SK-N-SH (cell line): ENCODE measurements at regions not wholly inside any gene's neighbourhood (a gene's known extent, or its start where the extent isn't known, plus 50 kb on each side); places are given as distances from the start of the nearest gene placed in this dataset.

Source experiments
- EP300 ChIP-seq, 2 experiments: IDR thresholded peaks; 2 replicates each; pipeline versions ENCODE4 v1.4.0 to v1.6.1; 2012; ENCODE audit warnings: borderline replicate concordance in 1 of 2, low read depth in 1 of 2, low read length in 1 of 2
- EZH2phosphoT487 ChIP-seq: fragments of 200-600 bp; sonication (generic); IDR thresholded peaks from 2 replicates; pipeline ENCODE4 v1.6.1; 2017; ENCODE audit warnings: low read depth, mixed run types, mild to moderate bottlenecking, antibody characterized with exemption, moderate library complexity, borderline replicate concordance
- GATA2 ChIP-seq: sonication (generic); formaldehyde crosslinking; IDR thresholded peaks from 2 replicates; pipeline ENCODE4 v1.5.0; 2020; ENCODE audit warnings: mild to moderate bottlenecking, missing genetic modification reagents
- MXI1 ChIP-seq: IDR thresholded peaks from 2 replicates; pipeline ENCODE4 v1.6.1; 2012; ENCODE audit warnings: mild to moderate bottlenecking, low read depth, low read length, improper control_type of control experiment
- NRF1 ChIP-seq: IDR thresholded peaks from 2 replicates; pipeline ENCODE4 v1.6.1; 2012; ENCODE audit warnings: low read depth, mild to moderate bottlenecking, low read length
- POLR2AphosphoS5 ChIP-seq: IDR thresholded peaks from 2 replicates; pipeline ENCODE4 v1.6.1; 2012; ENCODE audit warnings: low read depth, low read length
- RCOR1 ChIP-seq: fragments of 150-350 bp; IDR thresholded peaks from 2 replicates; pipeline ENCODE4 v1.6.1; 2017; ENCODE audit warnings: antibody characterized with exemption, low read length
- SMC3 ChIP-seq: IDR thresholded peaks from 2 replicates; pipeline ENCODE4 v1.6.1; 2012; ENCODE audit warnings: low read depth, low read length, improper control_type of control experiment
- TAF1 ChIP-seq: IDR thresholded peaks from 2 replicates; pipeline ENCODE4 v1.6.1; 2012; ENCODE audit warnings: low read depth, mild to moderate bottlenecking, low read length, moderate library complexity, borderline replicate concordance
- YY1 ChIP-seq: IDR thresholded peaks from 2 replicates; pipeline ENCODE4 v1.4.0; 2012; ENCODE audit warnings: low read depth, mild to moderate bottlenecking
- TF ChIP-seq, protein P1 (sequence below): IDR thresholded peaks from 2 replicates; pipeline ENCODE4 v1.4.0; 2012; ENCODE audit warnings: low read depth
- TF ChIP-seq, protein P2 (sequence below): fragments of 200-600 bp; sonication (generic); IDR thresholded peaks from 2 replicates; pipeline ENCODE4 v1.6.1; 2017; ENCODE audit warnings: antibody characterized with exemption, mild to moderate bottlenecking, moderate library complexity
- TF ChIP-seq, protein P3 (sequence below): IDR thresholded peaks from 2 replicates; pipeline ENCODE4 v1.6.1; 2012; ENCODE audit warnings: mild to moderate bottlenecking, low read depth, low read length, moderate library complexity
- TF ChIP-seq, protein P4 (sequence below): IDR thresholded peaks from 2 replicates; pipeline ENCODE4; 2012

DNA sequence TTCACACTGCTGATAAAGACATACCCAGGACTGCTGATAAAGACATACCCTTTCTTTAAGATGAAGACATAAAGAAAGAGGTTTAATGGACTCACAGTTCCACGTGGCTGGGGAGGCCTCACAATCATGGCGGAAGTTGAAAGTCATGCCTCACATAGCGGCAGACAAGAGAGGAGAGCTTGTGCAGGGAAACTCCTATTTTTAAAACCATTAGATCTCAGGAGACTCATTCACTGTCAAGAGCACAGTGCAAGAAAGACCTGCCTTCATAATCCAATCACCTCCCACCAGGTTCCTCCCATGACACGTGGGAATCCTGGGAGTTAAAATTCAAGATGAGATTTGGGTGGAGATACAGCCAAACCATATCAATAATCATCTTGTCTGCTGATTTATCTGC lies 278.1 kb downstream of the SLC6A15 start:
- TF ChIP-seq, protein P1, sequence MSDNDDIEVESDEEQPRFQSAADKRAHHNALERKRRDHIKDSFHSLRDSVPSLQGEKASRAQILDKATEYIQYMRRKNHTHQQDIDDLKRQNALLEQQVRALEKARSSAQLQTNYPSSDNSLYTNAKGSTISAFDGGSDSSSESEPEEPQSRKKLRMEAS = no peak
- TF ChIP-seq, protein P2, sequence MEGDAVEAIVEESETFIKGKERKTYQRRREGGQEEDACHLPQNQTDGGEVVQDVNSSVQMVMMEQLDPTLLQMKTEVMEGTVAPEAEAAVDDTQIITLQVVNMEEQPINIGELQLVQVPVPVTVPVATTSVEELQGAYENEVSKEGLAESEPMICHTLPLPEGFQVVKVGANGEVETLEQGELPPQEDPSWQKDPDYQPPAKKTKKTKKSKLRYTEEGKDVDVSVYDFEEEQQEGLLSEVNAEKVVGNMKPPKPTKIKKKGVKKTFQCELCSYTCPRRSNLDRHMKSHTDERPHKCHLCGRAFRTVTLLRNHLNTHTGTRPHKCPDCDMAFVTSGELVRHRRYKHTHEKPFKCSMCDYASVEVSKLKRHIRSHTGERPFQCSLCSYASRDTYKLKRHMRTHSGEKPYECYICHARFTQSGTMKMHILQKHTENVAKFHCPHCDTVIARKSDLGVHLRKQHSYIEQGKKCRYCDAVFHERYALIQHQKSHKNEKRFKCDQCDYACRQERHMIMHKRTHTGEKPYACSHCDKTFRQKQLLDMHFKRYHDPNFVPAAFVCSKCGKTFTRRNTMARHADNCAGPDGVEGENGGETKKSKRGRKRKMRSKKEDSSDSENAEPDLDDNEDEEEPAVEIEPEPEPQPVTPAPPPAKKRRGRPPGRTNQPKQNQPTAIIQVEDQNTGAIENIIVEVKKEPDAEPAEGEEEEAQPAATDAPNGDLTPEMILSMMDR = no peak
- TF ChIP-seq GATA2 (no peak), TAF1 (no peak), NRF1 (no peak), EP300 (IDR thresholded peaks at IDR 0.05; ENCODE audit: borderline replicate concordance in 1 of 2, low read depth in 1 of 2, low read length in 1 of 2) (no peak), EZH2phosphoT487 (no peak), YY1 (no peak), POLR2AphosphoS5 (no peak), RCOR1 (no peak), SMC3 (no peak), MXI1 (no peak)
- TF ChIP-seq, protein P3, sequence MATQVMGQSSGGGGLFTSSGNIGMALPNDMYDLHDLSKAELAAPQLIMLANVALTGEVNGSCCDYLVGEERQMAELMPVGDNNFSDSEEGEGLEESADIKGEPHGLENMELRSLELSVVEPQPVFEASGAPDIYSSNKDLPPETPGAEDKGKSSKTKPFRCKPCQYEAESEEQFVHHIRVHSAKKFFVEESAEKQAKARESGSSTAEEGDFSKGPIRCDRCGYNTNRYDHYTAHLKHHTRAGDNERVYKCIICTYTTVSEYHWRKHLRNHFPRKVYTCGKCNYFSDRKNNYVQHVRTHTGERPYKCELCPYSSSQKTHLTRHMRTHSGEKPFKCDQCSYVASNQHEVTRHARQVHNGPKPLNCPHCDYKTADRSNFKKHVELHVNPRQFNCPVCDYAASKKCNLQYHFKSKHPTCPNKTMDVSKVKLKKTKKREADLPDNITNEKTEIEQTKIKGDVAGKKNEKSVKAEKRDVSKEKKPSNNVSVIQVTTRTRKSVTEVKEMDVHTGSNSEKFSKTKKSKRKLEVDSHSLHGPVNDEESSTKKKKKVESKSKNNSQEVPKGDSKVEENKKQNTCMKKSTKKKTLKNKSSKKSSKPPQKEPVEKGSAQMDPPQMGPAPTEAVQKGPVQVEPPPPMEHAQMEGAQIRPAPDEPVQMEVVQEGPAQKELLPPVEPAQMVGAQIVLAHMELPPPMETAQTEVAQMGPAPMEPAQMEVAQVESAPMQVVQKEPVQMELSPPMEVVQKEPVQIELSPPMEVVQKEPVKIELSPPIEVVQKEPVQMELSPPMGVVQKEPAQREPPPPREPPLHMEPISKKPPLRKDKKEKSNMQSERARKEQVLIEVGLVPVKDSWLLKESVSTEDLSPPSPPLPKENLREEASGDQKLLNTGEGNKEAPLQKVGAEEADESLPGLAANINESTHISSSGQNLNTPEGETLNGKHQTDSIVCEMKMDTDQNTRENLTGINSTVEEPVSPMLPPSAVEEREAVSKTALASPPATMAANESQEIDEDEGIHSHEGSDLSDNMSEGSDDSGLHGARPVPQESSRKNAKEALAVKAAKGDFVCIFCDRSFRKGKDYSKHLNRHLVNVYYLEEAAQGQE = no peak
- TF ChIP-seq, protein P4, sequence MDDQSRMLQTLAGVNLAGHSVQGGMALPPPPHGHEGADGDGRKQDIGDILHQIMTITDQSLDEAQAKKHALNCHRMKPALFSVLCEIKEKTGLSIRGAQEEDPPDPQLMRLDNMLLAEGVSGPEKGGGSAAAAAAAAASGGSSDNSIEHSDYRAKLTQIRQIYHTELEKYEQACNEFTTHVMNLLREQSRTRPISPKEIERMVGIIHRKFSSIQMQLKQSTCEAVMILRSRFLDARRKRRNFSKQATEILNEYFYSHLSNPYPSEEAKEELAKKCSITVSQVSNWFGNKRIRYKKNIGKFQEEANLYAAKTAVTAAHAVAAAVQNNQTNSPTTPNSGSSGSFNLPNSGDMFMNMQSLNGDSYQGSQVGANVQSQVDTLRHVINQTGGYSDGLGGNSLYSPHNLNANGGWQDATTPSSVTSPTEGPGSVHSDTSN = no peak
